8988T (cell line): ENCODE measurements at regions not wholly inside any gene's neighbourhood (a gene's known extent, or its start where the extent isn't known, plus 50 kb on each side); places are given as distances from the start of the nearest gene placed in this dataset.
"Not testable (repeated sequence)": the region's sequence is repeated elsewhere in the genome, so short reads cannot be mapped to it uniquely, and the experiment has no call there.

Experiments used
- DNase-seq: peaks from one replicate; pipeline ENCODE4 v3.0.0; 2011

- no peak for DNase-seq
Measured at GRCh38 chr7:10733747-10734146, 239.9 kb upstream of the PHF14 start.

DNA sequence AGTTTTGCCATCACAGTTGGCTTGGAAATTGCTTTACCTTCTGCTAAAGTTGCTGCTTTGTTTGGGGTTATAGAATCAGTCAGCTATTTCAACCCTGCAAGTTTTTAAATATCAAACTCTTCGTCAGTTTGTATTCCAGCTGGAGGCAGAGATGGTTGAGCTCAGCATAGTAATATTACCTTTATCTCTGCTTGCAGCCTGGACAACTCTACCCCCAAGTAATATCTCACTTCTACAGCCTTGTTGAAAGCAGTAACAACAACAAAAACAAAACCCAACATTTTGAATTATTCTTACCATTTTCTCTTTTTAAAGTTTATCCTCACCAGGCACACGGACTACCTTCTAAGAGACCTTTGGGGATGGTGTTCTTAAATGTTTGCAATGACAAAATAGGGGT, 239.1 kb upstream of the PHF14 start:
- DNase-seq = no peak

DNA sequence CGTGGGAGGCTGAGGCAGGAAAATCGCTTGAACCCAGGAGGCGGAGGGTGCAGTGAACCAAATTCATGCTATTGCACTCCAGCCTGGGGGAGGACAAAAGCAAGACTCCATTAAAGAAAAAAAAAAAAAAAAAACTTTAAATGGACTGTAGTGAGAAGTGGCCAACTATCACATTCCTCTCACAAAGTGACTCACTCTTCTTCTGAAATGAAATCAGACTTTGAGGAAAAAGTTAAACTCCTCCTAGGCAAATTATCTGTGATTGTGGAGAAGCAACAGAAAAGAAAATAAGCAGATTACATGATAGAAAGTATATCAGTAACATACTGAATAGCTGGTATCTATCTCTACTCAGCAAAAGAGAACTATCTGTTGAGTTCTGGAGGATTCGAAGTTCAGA, 234.3 kb upstream of the PHF14 start:
- DNase-seq = no peak

- no peak for DNase-seq
Measured at GRCh38 chr7:10740805-10741204, 232.9 kb upstream of the PHF14 start.

DNA sequence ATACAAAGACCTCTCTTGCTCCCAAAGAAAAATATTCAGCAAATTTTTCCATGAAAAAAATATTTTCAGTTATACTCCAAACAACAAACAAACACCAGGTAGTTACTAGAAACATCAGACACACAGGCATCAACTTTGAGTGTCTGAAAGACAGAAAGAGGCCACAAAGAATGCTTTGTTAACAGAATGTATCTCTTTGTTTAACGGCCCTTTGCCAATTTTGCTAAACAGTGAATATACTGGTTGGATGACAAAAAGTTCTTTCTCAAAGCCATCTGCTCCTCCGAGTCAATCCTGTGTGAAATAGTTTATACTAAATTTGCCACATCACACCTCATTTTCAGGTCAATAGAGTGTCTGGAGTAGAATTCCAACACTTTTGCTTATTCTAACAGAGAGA, 216.7 kb upstream of the PHF14 start:
- no peak for DNase-seq

DNA sequence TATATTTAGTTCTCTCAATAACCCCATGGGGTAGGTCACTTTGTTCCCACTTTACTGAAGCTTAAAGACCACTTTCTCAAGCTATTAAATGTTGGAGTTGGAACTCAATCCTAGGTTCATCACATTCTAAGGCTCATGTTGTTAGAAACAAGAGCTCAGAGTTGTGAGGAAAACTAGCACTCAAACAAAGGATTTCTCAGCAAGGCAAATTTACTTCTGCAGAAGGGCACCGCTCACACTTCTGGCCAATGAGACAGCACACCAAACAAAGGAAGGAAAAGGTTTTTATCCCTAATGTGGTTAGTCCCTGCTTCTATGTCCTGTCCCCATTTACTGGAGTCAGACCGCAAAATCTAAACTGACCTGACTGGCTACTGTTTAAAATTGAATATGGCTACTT, 214.6 kb upstream of the PHF14 start:
- no peak for DNase-seq

DNA sequence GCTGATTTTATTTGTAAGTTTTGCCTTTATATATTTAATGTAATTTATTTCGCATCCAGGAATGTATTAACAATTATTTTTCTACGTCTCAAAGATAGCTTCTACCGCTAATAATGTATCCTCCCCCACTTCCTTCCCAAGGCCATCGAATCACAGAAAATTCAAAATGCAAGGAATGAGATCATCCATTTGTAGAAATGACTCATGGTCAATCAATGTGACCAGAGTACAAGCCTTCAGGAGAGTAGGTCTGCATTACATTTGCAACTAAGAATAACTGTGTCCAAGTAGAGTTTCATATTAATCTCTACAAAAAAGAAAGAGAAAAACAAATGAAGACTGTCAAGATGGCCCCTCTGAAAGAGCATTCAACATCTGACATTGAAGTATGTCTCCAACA, 205.9 kb upstream of the PHF14 start:
- DNase-seq = no peak

DNA sequence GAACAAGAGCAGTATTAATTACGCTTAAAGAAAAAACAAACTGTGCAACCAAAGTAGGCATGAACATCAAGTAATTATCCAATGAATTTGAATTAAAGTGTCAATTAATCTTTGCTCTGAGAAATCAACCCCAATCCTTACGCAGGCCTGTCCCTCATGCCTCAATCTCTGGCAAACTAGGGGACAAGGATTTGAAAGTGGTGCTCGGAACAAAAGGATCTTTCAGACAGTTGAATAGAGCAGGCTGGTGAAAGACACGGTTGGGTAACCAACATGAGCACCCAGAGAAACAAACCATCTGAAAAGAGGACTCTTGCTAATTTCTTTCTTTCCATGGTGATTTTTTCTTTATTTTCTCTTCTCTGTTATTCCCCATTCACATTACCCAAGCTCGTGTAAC, 203.5 kb upstream of the PHF14 start:
- no peak for DNase-seq

- DNase-seq = no peak
Measured at GRCh38 chr7:10773430-10773829, 200.2 kb upstream of the PHF14 start.

GRCh38 chr7:10779465-10780399, 193.9 kb upstream of the PHF14 start:
- DNase-seq = no peak

GRCh38 chr7:10780400-10780747, 193.3 kb upstream of the PHF14 start:
- no peak for DNase-seq

DNA sequence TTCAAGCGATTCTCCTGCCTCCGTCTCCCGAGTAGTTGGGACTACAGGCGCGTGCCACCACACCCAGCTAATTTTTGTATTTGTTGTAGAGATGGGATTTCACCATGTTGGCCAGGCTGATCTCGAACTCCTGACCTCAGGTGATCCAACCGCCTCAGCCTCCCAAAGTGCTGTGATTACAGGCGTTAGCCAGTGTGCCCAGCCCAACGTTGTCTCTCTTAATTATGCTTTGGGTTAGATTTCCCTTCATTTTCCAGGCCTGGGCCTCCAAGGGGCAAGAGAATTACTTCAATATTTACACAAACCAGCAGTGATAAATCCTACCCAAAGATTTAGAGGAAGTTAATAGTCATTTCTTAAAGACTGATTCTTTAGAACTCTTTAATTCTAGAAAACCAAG, 186.7 kb upstream of the PHF14 start:
- DNase-seq = not testable (repeated sequence)

- no peak for DNase-seq
Measured at GRCh38 chr7:10789170-10789569, 184.5 kb upstream of the PHF14 start.

DNA sequence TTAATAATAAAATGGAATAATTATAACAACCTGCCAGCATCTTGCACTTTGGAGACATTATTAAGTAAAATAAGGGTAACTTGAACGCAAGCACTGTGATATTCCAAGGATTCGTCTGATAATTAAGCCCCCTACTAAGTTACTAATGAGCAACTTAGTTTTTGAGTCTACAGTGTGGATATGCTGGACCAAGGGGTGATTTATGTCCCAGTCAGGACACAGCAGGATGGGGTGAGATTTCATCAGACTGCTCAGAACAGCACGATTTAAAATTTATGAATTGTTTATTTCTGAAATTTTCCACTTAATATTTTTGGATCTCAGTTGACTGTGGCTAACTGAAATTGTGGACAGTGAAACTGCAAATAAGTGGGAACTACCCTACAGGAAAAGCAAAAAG, 182.8 kb upstream of the PHF14 start:
- no peak for DNase-seq

- DNase-seq = no peak
Measured at GRCh38 chr7:10793995-10794775, 179.5 kb upstream of the PHF14 start.

DNA sequence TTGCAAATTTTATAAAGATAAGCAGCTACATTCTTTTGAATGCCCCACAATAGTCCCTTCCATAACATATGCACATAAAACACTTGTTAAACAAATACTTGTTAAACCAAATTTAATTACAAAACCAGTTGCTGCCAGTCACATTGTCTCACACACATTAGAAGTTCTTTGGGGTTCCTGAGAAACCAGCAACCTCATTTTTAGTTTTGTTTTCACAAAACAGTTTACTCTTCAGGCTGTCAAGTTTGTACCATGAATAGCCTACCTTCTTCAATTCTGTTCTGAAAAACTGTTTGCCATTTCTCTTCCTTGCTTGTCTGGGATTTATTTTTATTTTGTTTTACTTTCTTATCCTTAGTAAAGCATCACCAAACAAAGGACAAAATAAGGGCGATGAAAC, 176.5 kb upstream of the PHF14 start:
- DNase-seq = no peak

DNA sequence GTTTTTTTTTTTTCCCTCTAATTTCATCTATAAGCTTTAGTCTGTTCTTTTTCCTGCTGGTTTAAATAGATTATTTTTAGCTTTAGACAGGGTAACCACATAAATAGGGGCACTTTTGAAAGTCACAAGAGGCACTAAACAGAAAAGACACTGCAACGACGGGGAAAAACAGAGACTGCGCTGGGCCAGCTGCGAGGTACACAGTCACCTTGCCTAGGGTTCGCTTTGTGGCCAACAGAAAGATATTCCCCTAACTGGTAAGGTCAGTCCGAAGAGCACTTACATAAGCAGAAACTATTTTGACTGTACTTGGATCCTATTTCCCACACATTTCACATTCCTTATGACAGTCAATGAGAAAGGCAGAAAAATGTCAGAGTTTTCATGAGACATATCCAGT, 175.6 kb upstream of the PHF14 start:
- DNase-seq = no peak

DNA sequence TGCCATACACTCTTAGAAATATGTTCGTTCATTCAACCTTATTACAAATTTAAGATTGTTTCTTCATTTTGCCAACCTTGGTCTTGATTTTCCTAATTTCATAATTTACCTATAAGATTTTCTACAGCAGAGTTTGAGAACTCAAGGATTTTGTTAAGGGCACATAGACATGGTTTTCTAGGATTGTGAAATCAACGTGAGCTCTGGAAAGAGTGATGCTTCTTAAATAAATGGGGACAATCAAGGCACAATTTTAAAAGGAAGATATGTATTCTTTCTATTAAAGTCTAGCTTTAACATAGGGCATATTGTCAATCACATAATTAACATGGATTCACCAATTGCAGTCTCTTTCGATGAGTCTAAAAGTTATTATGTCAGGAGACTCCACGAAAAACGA, 174.2 kb upstream of the PHF14 start:
- no peak for DNase-seq

DNA sequence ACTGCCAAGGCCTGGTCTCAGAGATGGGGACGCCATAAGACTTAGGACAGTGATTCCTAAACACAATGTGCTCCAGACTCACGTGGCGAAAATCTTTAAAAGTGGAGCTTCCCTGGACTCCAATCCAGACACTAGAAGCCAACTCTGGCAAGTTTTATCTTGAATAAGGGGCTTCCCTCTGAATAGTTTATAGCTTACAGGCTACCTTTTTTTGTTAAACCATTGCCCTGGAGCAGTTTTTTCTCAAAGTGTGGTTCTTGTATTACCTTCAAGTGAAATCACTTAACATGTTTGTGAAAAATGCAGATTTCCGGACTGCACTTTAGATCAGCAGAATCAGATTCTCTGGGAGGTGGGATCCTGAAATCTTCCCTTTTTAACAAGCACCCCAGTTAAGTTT, 171.7 kb upstream of the PHF14 start:
- DNase-seq = no peak

- DNase-seq = no peak
Measured at GRCh38 chr7:10802526-10802925, 171.1 kb upstream of the PHF14 start.

DNA sequence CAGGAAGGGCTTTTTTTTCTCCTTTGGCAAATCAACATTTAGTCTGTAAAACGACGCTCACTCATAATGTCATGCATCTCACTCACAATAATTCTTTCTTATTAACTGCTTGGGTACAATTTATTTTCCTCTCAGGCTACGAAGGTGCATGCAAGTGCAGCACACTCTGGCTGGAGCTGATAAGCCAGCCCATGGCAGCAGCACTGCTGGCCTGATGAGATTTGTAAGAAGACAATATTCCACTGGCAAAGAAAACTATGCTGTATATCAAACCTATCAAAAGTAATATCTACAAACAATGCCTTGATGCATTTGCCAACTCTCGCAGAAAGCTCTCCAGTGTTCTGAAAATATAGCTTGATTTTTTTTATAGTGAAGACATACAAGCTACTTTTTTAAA, 170.0 kb upstream of the PHF14 start:
- no peak for DNase-seq

DNA sequence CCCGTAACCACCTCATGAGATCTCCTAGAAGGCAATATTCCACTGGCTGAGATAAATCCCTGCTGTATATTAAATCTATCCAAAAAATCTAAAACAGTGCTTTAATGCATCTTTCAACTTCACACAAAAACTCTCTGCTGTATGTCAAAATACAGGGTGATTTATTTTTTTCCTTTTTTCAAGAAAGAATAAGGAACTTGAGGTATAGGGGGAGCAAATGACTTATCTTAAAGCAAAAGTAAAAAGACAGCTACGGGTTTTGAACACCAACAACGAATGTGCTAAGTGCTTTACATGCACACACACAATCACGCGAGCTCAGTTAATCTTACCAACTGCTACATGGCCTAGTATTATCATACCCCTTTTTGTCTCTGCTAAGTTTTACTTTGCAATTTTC, 168.9 kb upstream of the PHF14 start:
- no peak for DNase-seq

- no peak for DNase-seq
Measured at GRCh38 chr7:10815546-10815945, 158.1 kb upstream of the PHF14 start.

- DNase-seq = no peak
Measured at GRCh38 chr7:10821156-10821555, 152.5 kb upstream of the PHF14 start.
